Thyroid gland (tissue), 4 donors: ENCODE measurements at regions not wholly inside any gene's neighbourhood (a gene's known extent, or its start where the extent isn't known, plus 50 kb on each side); places are given as distances from the start of the nearest gene placed in this dataset.

Source experiments
- POLR2A ChIP-seq, 2 donors: fragments of 450-650 bp; IDR thresholded peaks; one replicate each; pipeline ENCODE4 v1.6.1; 2017; ENCODE audit warnings: antibody characterized with exemption in 2 of 2, mild to moderate bottlenecking in 2 of 2, moderate library complexity in 1 of 2
- TF ChIP-seq, protein P1 (sequence below), 6 experiments: fragments of 200-600 bp in 3 of 6; fragments of 450-650 bp in 3 of 6; sonication (generic) in 3 of 6; IDR thresholded peaks; one replicate each; pipeline ENCODE4 v1.5.1; 2016 to 2019; ENCODE audit warnings: antibody characterized with exemption in 6 of 6, mild to moderate bottlenecking in 2 of 6, inconsistent platforms in 1 of 6, moderate library complexity in 1 of 6

DNA sequence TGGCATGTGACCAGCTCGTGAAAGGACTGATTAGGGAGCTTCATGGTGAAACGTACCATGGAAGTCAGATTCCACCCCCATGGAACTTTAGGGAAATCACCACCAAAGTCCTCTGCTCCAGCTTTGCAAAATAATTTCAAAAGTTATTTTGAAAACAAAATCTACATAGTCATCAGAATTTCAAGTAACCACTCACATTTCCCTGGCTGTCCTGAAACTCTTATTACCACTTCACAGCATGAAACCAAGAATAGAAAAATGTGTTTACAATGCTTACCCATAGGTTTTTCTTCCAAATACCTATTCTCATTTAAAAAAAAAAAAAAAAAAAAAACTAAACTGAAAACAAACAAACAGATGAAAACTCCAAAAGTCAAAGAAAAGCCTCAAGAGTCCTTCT is 198.7 kb downstream of the PDGFRA start:
- TF ChIP-seq, protein P1, sequence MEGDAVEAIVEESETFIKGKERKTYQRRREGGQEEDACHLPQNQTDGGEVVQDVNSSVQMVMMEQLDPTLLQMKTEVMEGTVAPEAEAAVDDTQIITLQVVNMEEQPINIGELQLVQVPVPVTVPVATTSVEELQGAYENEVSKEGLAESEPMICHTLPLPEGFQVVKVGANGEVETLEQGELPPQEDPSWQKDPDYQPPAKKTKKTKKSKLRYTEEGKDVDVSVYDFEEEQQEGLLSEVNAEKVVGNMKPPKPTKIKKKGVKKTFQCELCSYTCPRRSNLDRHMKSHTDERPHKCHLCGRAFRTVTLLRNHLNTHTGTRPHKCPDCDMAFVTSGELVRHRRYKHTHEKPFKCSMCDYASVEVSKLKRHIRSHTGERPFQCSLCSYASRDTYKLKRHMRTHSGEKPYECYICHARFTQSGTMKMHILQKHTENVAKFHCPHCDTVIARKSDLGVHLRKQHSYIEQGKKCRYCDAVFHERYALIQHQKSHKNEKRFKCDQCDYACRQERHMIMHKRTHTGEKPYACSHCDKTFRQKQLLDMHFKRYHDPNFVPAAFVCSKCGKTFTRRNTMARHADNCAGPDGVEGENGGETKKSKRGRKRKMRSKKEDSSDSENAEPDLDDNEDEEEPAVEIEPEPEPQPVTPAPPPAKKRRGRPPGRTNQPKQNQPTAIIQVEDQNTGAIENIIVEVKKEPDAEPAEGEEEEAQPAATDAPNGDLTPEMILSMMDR (IDR thresholded peaks at IDR 0.05), result no peak
- TF ChIP-seq POLR2A (IDR thresholded peaks at IDR 0.05), result no peak
